ENCODE measurements at regions not wholly inside any gene's neighbourhood (a gene's known extent, or its start where the extent isn't known, plus 50 kb on each side); places are given as distances from the start of the nearest gene placed in this dataset.

DNA sequence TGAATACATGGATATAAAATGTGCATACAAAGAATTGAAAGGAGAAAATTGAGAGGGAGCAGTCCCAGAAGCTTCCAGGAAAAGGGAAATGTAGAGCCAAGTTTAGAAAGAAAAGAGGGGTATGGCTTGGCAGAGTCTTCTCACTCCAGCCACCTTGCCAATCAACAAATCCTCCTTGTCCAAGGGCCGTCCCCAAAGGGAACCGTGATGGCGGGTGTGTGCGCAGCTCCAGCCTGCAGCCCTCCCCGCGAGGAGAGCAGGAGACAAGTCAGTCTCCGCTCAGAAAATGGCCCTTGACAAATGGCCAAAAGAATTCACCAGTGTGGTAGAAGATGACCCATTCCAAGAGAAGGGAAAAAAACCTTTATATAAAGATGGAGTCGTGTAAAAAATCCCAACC is 448.3 kb upstream of the POU3F3 start:
- Histone ChIP-seq H3K9me3 (ENCODE audit: control insufficient read depth, insufficient read depth, low read depth, low read length) (no peaks in the 10 kb centered on the region), H3K4me3 (ENCODE audit: low read depth, low read length) (no peak overlapping the region), H3K27ac (ENCODE audit: extremely low read depth, low read depth, low read length) (no peak overlapping the region), H3K4me1 (ENCODE audit: control insufficient read depth, insufficient read depth, low read length) (peaks cover 18% of the 10 kb centered on the region), H3K36me3 (ENCODE audit: control insufficient read depth in 2 of 2, insufficient read depth in 1 of 2, low read length in 2 of 2) (no peaks in the 10 kb centered on the region)
- POLR2A ChIA-PET, result no interaction called here
- CTCF ChIA-PET, result no interaction called here
- no peak for TF ChIP-seq ZBTB44 (tag by site-specific recombination; IDR thresholded peaks at IDR 0.05)
- no peak for TF ChIP-seq ZNF184 (tag by site-specific recombination; IDR thresholded peaks at IDR 0.05)
- TF ChIP-seq ZEB2 (tag by site-specific recombination; IDR thresholded peaks at IDR 0.05), result no peak
- no peak for TF ChIP-seq TRIM28 (IDR thresholded peaks at IDR 0.05; ENCODE audit: borderline replicate concordance, low read length)
- no peak for TF ChIP-seq KLF1 (tag by site-specific recombination; IDR thresholded peaks at IDR 0.05)
- TF ChIP-seq, protein P1, sequence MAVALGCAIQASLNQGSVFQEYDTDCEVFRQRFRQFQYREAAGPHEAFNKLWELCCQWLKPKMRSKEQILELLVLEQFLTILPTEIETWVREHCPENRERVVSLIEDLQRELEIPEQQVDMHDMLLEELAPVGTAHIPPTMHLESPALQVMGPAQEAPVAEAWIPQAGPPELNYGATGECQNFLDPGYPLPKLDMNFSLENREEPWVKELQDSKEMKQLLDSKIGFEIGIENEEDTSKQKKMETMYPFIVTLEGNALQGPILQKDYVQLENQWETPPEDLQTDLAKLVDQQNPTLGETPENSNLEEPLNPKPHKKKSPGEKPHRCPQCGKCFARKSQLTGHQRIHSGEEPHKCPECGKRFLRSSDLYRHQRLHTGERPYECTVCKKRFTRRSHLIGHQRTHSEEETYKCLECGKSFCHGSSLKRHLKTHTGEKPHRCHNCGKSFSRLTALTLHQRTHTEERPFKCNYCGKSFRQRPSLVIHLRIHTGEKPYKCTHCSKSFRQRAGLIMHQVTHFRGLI (tag by site-specific recombination; IDR thresholded peaks at IDR 0.05), result no peak
- TF ChIP-seq, protein P2, sequence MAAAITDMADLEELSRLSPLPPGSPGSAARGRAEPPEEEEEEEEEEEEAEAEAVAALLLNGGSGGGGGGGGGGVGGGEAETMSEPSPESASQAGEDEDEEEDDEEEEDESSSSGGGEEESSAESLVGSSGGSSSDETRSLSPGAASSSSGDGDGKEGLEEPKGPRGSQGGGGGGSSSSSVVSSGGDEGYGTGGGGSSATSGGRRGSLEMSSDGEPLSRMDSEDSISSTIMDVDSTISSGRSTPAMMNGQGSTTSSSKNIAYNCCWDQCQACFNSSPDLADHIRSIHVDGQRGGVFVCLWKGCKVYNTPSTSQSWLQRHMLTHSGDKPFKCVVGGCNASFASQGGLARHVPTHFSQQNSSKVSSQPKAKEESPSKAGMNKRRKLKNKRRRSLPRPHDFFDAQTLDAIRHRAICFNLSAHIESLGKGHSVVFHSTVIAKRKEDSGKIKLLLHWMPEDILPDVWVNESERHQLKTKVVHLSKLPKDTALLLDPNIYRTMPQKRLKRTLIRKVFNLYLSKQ (tag by site-specific recombination; IDR thresholded peaks at IDR 0.05; ENCODE audit: borderline replicate concordance), result no peak
- no peak for TF ChIP-seq YY1 (tag by site-specific recombination; IDR thresholded peaks at IDR 0.05)
- TF ChIP-seq, protein P3, sequence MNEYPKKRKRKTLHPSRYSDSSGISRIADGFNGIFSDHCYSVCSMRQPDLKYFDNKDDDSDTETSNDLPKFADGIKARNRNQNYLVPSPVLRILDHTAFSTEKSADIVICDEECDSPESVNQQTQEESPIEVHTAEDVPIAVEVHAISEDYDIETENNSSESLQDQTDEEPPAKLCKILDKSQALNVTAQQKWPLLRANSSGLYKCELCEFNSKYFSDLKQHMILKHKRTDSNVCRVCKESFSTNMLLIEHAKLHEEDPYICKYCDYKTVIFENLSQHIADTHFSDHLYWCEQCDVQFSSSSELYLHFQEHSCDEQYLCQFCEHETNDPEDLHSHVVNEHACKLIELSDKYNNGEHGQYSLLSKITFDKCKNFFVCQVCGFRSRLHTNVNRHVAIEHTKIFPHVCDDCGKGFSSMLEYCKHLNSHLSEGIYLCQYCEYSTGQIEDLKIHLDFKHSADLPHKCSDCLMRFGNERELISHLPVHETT (tag by site-specific recombination; IDR thresholded peaks at IDR 0.05), result no peak
- no peak for TF ChIP-seq ZNF621 (tag by site-specific recombination; IDR thresholded peaks at IDR 0.05)
- no peak for TF ChIP-seq ZNF138 (tag by site-specific recombination; IDR thresholded peaks at IDR 0.05; ENCODE audit: borderline replicate concordance)
- TF ChIP-seq REST (tag by site-specific recombination; IDR thresholded peaks at IDR 0.05), result no peak
- no peak for TF ChIP-seq ZNF274 (IDR thresholded peaks at IDR 0.05; ENCODE audit: low read length)
- no peak for TF ChIP-seq ZNF274 (tag by site-specific recombination; IDR thresholded peaks at IDR 0.05; ENCODE audit: borderline replicate concordance)
- TF ChIP-seq PRDM6 (tag by site-specific recombination; IDR thresholded peaks at IDR 0.05), result no peak
- no peak for TF ChIP-seq GLIS2 (tag by site-specific recombination; IDR thresholded peaks at IDR 0.05)
- TF ChIP-seq, protein P4, sequence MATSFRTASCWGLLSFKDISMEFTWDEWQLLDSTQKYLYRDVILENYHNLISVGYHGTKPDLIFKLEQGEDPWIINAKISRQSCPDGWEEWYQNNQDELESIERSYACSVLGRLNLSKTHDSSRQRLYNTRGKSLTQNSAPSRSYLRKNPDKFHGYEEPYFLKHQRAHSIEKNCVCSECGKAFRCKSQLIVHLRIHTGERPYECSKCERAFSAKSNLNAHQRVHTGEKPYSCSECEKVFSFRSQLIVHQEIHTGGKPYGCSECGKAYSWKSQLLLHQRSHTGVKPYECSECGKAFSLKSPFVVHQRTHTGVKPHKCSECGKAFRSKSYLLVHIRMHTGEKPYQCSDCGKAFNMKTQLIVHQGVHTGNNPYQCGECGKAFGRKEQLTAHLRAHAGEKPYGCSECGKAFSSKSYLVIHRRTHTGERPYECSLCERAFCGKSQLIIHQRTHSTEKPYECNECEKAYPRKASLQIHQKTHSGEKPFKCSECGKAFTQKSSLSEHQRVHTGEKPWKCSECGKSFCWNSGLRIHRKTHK (tag by site-specific recombination; IDR thresholded peaks at IDR 0.05), result no peak
- TF ChIP-seq ZNF37A (tag by site-specific recombination; IDR thresholded peaks at IDR 0.05), result no peak
- no peak for TF ChIP-seq ZNF529 (tag by site-specific recombination; IDR thresholded peaks at IDR 0.05; ENCODE audit: insufficient replicate concordance)
- TF ChIP-seq ZNF530 (tag by site-specific recombination; IDR thresholded peaks at IDR 0.05; ENCODE audit: low read depth), result no peak
